ENCODE measurements at regions not wholly inside any gene's neighbourhood (a gene's known extent, or its start where the extent isn't known, plus 50 kb on each side); places are given as distances from the start of the nearest gene placed in this dataset.

DNA sequence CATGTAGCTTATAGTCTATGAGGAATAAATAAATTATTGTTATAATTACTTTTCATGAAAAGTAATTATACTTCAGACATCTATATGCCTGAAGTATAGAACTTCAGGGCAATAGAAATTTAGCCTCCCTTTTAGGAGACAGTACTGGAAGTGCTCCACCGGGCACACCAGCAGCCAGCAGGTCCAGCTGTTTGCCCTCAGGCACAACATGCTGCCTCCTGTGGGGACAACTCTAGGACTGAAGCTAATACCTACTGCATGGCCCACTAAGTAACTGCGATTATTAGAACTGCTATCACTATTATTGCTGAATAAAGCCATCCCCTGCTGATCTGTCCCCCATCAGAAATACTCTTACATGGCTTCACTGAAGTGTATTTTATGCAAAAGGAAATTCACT, 329.6 kb downstream of the MED10 start:
- TF ChIP-seq, protein P1, sequence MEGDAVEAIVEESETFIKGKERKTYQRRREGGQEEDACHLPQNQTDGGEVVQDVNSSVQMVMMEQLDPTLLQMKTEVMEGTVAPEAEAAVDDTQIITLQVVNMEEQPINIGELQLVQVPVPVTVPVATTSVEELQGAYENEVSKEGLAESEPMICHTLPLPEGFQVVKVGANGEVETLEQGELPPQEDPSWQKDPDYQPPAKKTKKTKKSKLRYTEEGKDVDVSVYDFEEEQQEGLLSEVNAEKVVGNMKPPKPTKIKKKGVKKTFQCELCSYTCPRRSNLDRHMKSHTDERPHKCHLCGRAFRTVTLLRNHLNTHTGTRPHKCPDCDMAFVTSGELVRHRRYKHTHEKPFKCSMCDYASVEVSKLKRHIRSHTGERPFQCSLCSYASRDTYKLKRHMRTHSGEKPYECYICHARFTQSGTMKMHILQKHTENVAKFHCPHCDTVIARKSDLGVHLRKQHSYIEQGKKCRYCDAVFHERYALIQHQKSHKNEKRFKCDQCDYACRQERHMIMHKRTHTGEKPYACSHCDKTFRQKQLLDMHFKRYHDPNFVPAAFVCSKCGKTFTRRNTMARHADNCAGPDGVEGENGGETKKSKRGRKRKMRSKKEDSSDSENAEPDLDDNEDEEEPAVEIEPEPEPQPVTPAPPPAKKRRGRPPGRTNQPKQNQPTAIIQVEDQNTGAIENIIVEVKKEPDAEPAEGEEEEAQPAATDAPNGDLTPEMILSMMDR (conservative IDR thresholded peaks at IDR 0.05 in 1 of 2, IDR thresholded peaks at IDR 0.05 in 1 of 2; ENCODE audit: low read depth in 1 of 2, low read length in 2 of 2): no peak
- no peak for TF ChIP-seq EZH2 (IDR thresholded peaks at IDR 0.05; ENCODE audit: low read length, missing control alignments)

Measured in fibroblast of lung (primary cell).